ENCODE measurements at regions not wholly inside any gene's neighbourhood (a gene's known extent, or its start where the extent isn't known, plus 50 kb on each side); places are given as distances from the start of the nearest gene placed in this dataset.
"Not testable (repeated sequence)": the region's sequence is repeated elsewhere in the genome, so short reads cannot be mapped to it uniquely, and the experiment has no call there.

DNA sequence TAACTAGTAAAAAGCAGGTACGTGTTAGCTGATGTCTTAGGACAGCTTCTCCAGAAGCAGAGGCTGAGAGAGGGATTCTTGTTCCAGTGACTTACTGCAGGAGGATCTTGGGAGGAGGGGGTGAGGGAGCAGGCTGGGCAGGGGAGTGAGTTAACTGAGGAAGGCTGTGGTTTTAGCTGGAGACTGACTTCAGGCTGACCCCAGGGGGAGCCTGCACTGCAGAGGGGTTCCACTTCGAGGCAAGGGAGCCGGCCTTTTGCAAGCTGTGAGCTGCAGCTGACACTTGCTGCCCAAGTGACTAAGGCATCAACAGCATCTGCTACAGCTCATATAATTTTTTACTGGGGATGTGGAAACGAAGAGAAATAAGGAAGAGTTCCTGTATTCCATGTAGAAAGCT, 50.4 kb upstream of the SOD1 start:
- no peak for DNase-seq

GRCh38 chr21:31607791-31608190, 51.7 kb upstream of the SOD1 start:
- DNase-seq = no peak

GRCh38 chr21:31606081-31606874, 53.2 kb upstream of the SOD1 start:
- DNase-seq = no peak

DNA sequence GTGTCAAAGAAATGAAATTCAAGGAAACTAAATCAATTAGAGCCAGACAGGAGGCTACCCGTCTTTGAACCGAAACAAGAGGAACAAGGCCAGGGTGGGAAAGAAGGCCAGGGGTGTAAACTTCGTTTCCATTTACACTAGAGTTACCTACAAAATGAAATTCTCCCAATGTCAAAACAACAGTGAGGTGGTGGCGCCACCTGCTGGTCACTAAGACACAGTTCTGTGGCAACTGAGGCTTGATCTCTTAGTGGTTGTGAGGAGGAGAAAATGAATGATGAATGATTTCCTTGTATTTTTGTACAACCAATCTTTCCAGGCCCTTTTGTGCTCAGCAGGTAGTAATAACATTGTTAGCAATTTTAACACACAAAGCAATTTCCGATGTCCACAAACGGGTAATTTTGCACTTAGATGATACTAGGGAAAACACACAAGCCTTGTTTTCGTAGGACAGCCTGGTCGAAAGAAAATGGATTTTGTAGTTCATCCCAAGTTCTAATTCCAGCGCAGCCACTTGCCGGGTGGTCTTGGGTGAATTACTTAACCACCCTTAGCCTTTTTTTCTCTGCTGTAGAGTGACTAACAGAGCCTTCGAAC, 54.8 kb upstream of the SOD1 start:
- DNase-seq = peak in 42 of 51 donors; percentile 0 to 75 (median 44)

DNA sequence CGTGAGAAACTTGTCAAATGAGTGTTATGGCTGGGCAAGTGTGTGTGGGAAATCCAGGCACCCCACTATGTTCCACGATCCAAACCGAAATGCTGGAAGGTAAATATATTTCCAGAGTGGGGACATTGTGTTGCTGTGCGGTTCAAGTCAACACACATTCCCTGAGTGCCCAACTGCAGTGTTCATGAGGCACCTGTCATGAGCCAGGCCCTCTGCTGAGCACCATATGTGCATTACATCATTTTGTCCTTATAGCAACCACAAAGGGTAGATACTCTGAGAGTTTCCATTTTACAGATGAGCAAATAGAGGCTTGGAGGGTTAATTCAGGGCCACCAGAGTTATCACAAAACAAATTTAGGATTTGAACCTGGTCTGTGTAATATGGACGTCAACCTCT, 59.9 kb upstream of the SOD1 start:
- DNase-seq = no peak

DNA sequence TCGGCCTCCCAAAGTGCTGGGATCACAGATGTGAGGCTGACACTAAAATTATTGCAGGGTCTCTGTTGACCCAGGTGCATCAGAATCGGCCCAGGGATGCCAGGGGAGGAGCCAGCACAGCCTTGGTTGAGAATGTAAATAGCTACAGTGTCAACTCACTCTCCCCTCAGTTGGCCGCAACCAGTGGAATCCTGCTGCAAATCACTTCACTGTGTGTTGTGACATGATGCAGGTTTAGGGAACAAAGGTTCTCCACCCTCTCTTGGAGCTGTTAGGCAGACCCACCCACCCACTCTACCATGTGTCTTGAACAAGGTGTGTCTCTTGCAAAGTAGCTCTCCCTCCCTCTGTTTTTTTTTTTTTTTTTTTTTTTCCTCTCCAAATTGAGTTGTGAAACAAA, 60.5 kb upstream of the SOD1 start:
- peak in 2 of 51 donors; percentile 0 to 26 for DNase-seq

- DNase-seq = no peak
These were observed 61.8 kb upstream of the SOD1 start for GRCh38 chr21:31597683-31598082.

DNA sequence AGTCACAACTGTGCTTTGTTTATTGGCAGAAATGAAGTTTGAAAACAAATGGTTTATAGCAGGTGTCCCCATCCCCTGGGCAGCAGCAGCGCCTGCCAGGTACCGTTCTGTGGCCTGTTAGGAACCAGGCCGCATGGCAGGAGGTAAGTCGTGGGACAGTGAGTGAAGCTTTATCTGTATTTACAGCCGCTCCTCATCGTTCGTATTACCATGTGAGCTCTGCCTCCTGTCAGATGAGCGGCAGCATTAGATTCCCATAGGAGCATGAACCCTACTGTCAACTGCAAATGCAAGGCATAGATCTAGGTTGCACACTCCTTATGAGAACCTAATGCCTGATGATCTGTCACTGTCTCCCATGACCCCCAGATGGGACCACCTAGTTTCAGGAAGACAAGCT, 63.4 kb upstream of the SOD1 start:
- no peak for DNase-seq

- DNase-seq = no peak
These were observed 64.8 kb upstream of the SOD1 start for GRCh38 chr21:31594726-31595125.

DNA sequence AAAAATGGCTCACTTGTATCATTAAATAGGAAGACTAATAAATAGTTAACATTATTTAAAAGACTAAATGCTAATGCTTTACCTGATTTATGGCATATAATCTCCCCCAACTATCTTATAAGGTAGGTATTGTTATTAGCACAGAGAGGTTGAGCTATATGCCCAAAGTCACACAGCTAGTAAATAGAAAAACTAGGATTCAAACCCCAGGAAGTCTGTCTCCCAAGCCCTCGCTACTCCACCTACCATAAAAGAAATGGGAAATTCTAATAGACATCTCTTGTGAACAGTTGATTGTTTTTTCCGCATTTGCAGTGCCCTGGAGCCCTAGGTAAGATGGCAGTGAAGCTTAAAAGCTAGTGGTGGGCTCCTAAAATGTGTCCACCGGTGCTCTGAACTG, 65.2 kb upstream of the SOD1 start:
- no peak for DNase-seq

DNA sequence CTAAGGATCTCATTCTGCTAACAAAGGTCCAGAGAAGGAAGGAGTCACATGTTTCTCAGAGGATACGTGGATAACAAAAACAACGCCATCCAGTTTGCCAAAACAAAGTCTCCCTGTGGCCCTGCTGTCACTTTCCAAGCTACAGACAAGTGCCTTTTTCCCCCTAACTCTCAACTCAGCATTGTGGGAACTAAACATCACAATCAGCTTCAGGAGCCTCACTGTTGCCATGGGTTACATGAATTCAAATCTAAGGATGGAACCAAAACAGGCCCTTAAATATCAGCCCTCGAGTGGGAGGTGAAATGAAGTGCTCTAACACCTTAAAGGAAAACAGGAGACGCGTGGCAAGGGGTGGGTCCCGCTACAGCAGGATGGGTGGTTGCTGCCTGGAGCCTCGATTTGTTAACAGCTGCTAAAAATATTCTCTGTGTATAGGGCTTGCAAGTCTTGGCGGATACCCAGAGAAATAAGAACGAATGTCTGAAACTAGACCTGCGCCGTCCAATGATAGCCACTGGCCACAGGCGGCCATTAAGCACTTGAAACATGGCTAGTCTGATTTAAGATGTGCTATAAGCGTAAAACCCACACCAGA, 66.4 kb upstream of the SOD1 start:
- peak in 9 of 51 donors; percentile 6 to 70 (median 13) for DNase-seq

DNA sequence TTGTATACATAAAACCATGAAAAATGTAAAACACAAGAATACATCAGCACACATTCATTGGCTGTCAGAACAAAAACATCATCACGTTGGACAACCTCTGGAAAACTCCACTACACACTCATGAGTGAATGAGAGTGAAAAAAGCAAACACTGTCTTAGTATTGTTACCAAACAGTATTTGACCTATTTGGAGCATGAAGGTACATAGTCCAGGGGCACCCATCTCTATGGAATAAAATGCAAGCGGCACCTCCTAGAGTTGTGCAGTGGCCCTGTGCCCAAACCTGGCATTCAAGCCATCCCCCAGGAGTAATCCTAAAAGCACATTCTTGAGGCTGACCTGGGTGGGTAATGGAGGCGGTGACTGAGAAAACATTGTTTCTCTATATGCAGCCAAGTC, 67.0 kb upstream of the SOD1 start:
- DNase-seq = no peak

DNA sequence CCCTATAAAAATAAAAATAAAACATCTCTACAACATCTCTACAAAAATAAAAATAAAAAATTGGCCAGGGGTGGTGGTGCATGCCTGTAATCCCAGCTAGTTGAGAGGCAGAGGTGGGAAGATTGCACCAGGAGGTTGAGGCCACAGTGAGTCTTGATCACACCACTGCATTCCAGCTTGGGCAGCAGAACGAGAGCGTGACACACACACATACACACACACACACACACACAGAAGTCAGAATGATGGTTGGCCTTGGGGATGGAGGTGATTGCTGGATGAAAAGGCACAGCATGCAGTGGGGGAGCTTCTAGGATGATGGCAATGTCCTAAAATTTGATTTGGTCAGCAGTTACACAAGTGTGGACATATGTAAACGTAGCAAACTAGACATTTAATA, 69.7 kb upstream of the SOD1 start:
- DNase-seq = no peak

GRCh38 chr21:31586118-31586517, 73.4 kb upstream of the SOD1 start:
- no peak for DNase-seq

GRCh38 chr21:31583937-31584336, 75.6 kb upstream of the SOD1 start:
- DNase-seq = not testable (repeated sequence)

DNA sequence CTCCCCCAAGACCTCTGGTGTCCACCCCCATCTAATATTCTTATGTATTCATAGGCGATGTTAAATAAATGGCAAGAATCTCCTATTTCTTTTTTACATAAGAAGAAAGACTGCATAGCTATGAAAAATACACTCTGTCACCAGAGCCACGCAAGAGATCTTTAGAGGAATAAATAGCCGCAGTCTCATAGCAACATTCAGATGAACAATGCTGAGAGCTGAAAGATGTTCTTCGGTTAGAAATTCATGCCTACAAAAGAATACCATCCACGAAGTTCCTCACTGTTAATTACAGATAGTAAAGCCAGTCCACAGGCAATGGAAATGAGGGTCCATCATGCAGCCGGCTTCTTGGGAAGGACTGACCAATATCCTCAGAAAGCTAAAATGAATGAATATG, 76.0 kb upstream of the SOD1 start:
- DNase-seq = no peak

- peak in 39 of 51 donors; percentile 5 to 77 (median 46) for DNase-seq
These were observed 78.6 kb upstream of the SOD1 start for GRCh38 chr21:31580866-31581276.

GRCh38 chr21:31577271-31577670, 82.2 kb upstream of the SOD1 start:
- DNase-seq = no peak

DNA sequence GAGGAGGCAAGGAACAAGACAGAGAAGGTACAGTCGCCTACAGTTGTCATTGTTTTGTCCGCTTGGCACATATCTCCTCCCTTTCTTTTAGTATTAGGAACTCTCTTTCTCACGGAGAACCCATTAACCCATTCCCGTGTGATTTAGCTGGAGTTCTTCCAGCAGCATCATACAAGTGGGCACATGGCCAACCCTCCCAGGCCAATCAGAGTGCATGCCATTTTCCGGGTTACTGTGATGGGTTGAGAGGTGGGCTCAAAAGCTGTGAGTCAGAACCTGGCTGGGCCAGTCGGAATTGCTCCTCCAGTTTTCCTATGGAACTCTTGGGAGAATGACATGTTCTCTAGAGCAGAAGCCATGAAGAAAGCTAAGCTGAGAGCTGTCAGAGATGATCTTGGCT, 83.1 kb upstream of the SOD1 start:
- no peak for DNase-seq

DNA sequence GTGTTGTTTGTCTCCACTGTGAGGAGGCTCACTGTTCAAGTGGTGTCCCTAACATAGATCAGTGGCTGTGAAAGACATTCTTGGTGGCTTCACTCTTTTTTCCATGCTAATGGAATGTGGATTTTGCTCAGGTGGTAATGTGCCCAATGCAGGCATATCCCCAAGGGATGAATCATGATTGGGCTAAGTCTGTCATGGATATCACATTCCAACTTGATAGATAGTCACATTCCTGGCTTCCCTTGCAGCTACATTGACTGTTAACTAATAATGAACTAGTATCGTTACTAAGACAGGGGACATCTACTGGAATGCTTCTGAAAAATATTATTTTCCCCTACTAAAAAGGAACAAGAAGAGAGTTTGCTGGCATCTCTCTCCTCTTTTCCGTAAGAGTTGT, 86.3 kb upstream of the SOD1 start:
- DNase-seq = no peak

DNA sequence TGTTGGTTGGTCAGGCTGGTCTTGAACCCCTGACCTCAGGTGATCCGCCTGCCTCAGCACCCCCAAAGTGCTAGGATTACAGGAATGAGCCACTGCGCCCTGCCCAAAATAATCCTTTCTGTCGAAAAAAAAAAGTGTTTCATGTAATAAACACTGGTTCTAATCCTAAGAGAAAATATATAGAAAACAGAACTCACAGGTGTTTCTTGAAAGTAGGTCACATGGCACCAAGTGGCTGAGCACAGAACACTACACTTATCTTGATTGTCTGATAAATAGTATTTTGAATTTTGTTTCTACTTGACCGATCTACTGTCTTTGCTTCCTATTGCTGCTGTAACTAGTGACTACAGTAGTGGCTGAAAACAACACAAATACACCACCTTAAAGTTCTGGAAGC, 87.6 kb upstream of the SOD1 start:
- no peak for DNase-seq

- DNase-seq = no peak
These were observed 88.5 kb upstream of the SOD1 start for GRCh38 chr21:31570824-31571566.

Measured in hypothalamus (tissue), 51 donors.